ENCODE measurements at regions not wholly inside any gene's neighbourhood (a gene's known extent, or its start where the extent isn't known, plus 50 kb on each side); places are given as distances from the start of the nearest gene placed in this dataset.

DNA sequence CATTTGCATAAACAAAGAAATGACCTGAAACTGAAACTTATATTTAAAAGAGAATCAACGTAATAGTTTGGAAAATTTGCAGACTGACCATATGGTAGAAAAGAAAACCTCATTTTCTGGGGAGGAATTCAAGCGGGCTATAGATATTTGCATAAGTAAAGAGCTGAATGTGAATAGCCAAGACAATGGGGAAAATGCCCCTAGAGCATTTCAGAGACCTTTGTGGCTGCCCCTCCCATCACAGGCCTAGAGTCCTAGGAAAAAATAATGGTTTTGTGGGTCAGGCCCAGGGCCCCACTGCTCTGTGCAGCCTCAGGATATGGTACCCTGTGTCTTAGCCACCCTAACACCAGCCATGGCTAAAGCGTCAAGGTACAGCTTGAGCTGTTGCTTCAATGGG lies 480.6 kb upstream of the MBL2 start:
- TF ChIP-seq, protein P1, sequence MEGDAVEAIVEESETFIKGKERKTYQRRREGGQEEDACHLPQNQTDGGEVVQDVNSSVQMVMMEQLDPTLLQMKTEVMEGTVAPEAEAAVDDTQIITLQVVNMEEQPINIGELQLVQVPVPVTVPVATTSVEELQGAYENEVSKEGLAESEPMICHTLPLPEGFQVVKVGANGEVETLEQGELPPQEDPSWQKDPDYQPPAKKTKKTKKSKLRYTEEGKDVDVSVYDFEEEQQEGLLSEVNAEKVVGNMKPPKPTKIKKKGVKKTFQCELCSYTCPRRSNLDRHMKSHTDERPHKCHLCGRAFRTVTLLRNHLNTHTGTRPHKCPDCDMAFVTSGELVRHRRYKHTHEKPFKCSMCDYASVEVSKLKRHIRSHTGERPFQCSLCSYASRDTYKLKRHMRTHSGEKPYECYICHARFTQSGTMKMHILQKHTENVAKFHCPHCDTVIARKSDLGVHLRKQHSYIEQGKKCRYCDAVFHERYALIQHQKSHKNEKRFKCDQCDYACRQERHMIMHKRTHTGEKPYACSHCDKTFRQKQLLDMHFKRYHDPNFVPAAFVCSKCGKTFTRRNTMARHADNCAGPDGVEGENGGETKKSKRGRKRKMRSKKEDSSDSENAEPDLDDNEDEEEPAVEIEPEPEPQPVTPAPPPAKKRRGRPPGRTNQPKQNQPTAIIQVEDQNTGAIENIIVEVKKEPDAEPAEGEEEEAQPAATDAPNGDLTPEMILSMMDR (IDR thresholded peaks at IDR 0.05; ENCODE audit: insufficient read depth, low read depth, low read length), result no peak
- no peak for DNase-seq (ENCODE audit: low read depth)
- Histone ChIP-seq H3K27me3 (ENCODE audit: control insufficient read depth, insufficient read depth, low read length) (no peaks in the 10 kb centered on the region), H3K4me3 (ENCODE audit: low read depth, low read length) (no peak overlapping the region), H3K36me3 (ENCODE audit: control insufficient read depth, insufficient read depth, low read length) (no peaks in the 10 kb centered on the region)
- CTCF ChIA-PET, result no interaction called here
- POLR2A ChIA-PET, result no interaction called here

DNA sequence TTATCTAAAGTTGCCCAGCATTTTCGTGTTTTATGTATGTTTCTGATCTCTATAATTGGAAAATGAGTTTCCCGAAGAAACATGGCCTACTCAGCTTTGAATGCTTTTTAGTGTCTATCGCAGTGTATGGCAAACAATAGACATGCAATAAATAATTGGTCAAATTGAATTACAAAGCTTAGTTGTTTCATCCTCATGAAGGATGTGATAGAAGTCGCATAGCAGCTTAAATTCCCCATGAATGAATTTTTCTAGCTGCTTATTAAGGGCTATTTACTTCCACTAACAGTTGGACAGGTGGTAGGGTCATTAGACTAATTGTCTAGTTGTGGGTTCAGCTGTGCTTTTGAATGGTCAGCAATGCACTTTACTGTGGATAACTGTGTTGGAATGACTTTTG lies 467.3 kb upstream of the MBL2 start:
- no peaks in the 10 kb centered on the region for H3K36me3 ChIP-seq (ENCODE audit: control insufficient read depth, insufficient read depth, low read length)
- POLR2A ChIA-PET, result no interaction called here
- TF ChIP-seq, protein P1 (IDR thresholded peaks at IDR 0.05; ENCODE audit: insufficient read depth, low read depth, low read length), result no peak
- CTCF ChIA-PET, result no interaction called here
- H3K4me3 ChIP-seq (ENCODE audit: low read depth, low read length), result no peak overlapping the region
- DNase-seq (ENCODE audit: low read depth), result no peak
- H3K27me3 ChIP-seq (ENCODE audit: control insufficient read depth, insufficient read depth, low read length), result no peaks in the 10 kb centered on the region

DNA sequence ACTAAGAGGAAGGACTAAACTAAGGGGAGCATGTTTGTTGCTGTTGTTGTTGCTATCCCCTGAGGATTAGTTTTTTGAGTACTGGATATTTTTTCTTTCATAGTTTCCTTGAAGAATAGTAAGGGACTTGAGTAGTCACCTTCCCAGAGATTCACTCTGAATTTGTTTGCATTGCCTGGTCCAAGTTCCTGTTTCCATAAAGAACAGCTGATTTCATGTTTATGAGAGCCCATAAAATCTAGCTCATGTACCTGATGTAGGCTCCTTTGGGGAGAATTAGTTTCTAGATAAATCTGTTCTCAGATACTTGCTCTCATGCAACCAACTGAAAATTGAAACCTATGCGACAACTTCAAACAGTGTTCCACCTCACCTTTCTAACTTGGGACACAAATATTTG lies 464.4 kb upstream of the MBL2 start:
- TF ChIP-seq, protein P1 (IDR thresholded peaks at IDR 0.05; ENCODE audit: insufficient read depth, low read depth, low read length), result no peak
- DNase-seq (ENCODE audit: low read depth), result no peak
- H3K27me3 ChIP-seq (ENCODE audit: control insufficient read depth, insufficient read depth, low read length), result no peaks in the 10 kb centered on the region
- H3K36me3 ChIP-seq (ENCODE audit: control insufficient read depth, insufficient read depth, low read length), result no peaks in the 10 kb centered on the region
- ChIA-PET POLR2A (no interaction called here), CTCF (no interaction called here)
- H3K4me3 ChIP-seq (ENCODE audit: low read depth, low read length), result no peak overlapping the region

DNA sequence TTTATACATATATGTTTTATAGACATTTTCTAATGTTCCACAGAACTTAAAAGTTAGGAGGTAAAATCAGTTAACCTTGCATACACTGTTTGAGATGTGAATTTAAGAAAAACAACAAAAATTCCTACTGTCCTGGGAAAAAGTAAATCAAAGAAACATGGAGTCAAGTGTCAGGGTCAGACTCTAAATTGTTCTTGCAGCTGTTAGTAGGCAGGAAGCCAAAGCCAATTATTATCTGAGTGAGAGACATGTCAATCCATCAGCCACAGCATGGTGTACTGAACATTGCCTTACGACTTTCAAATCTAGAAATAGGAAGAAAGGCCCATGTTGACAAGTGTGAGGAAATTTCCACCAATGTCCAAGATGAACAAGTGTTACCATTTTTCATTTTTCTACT lies 461.2 kb upstream of the MBL2 start:
- TF ChIP-seq, protein P1 (IDR thresholded peaks at IDR 0.05; ENCODE audit: insufficient read depth, low read depth, low read length), result no peak
- ChIA-PET POLR2A (no interaction called here), CTCF (no interaction called here)
- Histone ChIP-seq H3K36me3 (ENCODE audit: control insufficient read depth, insufficient read depth, low read length) (no peaks in the 10 kb centered on the region), H3K4me3 (ENCODE audit: low read depth, low read length) (no peak overlapping the region), H3K27me3 (ENCODE audit: control insufficient read depth, insufficient read depth, low read length) (no peaks in the 10 kb centered on the region)
- DNase-seq (ENCODE audit: low read depth), result no peak

DNA sequence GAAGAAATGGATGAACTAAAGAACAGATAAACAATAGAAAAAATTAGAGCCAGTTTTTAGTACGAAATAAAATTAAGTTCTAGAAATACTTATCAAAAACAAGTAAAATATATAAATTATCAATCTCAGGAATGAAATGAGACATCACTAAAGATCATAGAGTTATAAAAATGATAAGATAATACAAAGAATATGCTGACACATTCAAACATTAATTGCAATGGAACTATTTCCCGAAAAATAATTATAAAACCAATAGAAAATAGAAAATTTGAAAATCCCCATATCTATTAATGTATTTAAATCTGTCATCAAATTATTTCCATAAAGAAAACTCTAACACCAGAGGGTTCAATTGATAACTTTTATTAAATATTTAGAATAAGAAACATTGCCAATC lies 458.1 kb upstream of the MBL2 start:
- Histone ChIP-seq H3K27me3 (ENCODE audit: control insufficient read depth, insufficient read depth, low read length) (no peaks in the 10 kb centered on the region), H3K36me3 (ENCODE audit: control insufficient read depth, insufficient read depth, low read length) (no peaks in the 10 kb centered on the region), H3K4me3 (ENCODE audit: low read depth, low read length) (no peak overlapping the region)
- CTCF ChIA-PET, result no interaction called here
- no peak for DNase-seq (ENCODE audit: low read depth)
- POLR2A ChIA-PET, result no interaction called here
- TF ChIP-seq, protein P1 (IDR thresholded peaks at IDR 0.05; ENCODE audit: insufficient read depth, low read depth, low read length), result no peak
